GM12873 (cell line): ENCODE measurements at regions not wholly inside any gene's neighbourhood (a gene's known extent, or its start where the extent isn't known, plus 50 kb on each side); places are given as distances from the start of the nearest gene placed in this dataset.

Experiments used
- TF ChIP-seq, protein P1 (sequence below): IDR thresholded peaks from 2 replicates; pipeline ENCODE4 v1.5.1; 2012; ENCODE audit warnings: low read depth, mild to moderate bottlenecking, moderate library complexity, low read length, control low read depth; ENCODE audit not compliant: insufficient read depth; ENCODE audit errors: missing control alignments

- TF ChIP-seq, protein P1, sequence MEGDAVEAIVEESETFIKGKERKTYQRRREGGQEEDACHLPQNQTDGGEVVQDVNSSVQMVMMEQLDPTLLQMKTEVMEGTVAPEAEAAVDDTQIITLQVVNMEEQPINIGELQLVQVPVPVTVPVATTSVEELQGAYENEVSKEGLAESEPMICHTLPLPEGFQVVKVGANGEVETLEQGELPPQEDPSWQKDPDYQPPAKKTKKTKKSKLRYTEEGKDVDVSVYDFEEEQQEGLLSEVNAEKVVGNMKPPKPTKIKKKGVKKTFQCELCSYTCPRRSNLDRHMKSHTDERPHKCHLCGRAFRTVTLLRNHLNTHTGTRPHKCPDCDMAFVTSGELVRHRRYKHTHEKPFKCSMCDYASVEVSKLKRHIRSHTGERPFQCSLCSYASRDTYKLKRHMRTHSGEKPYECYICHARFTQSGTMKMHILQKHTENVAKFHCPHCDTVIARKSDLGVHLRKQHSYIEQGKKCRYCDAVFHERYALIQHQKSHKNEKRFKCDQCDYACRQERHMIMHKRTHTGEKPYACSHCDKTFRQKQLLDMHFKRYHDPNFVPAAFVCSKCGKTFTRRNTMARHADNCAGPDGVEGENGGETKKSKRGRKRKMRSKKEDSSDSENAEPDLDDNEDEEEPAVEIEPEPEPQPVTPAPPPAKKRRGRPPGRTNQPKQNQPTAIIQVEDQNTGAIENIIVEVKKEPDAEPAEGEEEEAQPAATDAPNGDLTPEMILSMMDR: no peak
Measured at GRCh38 chr4:137249112-137249511, 283.2 kb downstream of the PCDH18 start.

GRCh38 chr4:137238456-137239162, 293.7 kb downstream of the PCDH18 start:
- TF ChIP-seq, protein P1: no peak

DNA sequence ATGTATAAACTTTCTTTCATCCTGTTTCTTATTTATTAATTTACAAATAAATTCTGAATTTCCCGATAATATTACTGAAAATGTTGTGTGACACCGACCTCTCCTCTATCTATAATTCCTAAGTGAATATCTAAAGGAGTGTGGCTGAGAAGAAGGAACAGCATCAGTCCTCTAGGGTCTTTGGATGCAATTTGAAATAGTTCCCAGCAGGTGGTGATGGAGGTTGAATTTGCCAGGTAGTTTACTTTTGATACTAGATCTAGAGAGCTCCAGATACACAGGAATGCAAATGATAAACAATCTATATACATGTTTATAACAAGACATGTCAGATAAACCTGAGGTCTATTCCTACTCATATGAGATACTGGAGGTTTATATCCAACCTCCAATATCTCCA, 305.4 kb downstream of the PCDH18 start:
- TF ChIP-seq, protein P1: peak; percentile 22

- TF ChIP-seq, protein P1: no peak
Measured at GRCh38 chr4:137226221-137226620, 306.1 kb downstream of the PCDH18 start.

DNA sequence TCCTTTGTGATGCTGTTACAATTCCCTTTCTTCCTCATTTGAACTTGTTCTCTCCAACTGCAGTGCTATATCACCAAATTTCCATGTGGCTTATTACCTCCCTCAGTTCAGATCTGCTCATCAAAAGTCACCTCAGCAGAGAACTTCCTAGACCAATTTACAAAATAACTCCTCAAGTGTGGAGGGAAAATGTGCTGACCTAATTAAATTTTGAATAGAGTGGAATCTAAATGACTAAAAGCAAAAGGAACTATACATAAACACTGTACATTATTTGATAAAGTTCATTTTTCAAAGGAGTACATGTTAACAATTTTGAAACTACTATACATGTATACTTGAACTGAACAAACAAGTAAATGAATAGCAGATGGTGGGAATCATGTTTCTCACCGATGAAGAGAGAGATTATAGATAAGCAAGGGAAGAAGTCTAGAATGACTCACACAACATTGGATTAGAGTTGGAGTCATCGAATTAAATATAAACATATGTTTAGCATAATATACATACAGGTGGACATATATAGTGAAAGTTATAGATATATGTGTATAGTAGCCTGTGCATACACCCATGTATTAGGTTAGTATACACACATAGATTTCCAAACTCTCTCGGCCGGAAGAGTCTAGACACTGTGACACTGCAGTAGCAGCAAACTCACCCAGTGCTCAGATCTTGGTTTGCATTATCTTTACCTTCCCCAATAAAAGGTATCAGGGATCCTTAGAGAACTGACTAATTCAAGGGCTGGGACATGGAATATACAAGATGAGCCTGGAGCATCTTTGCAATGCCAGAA, 318.7 kb downstream of the PCDH18 start:
- TF ChIP-seq, protein P1: no peak

DNA sequence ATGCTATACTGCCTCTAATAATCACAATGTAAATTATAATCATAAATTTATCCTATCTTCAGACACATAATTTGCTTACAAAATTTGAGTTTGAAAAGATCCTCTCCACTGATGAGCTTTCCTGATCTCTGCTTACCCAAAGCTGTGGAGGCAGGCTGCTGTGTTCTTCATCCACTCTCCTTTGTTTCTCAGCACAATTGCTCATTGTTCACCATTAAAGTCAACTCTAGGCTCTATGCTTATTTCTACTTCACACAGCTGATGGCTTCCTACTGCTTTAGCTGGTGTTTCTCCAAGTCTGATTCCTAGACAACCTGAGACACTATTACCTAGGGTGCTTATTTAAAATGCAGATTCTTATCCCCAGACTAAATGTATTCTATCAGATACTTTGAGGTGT, 319.7 kb downstream of the PCDH18 start:
- TF ChIP-seq, protein P1: no peak

GRCh38 chr4:137209240-137209639, 323.1 kb downstream of the PCDH18 start:
- TF ChIP-seq, protein P1: no peak
